Loucy (cell line): ENCODE measurements at regions not wholly inside any gene's neighbourhood (a gene's known extent, or its start where the extent isn't known, plus 50 kb on each side); places are given as distances from the start of the nearest gene placed in this dataset.

Experiments used
- H2AFZ ChIP-seq: fragments of 200-600 bp; sonication (generic); 2 replicates; pipeline ENCODE4 v1.6.0; 2016; ENCODE audit warnings: antibody characterized with exemption, mild to moderate bottlenecking, low read length, moderate library complexity
- H3F3A ChIP-seq: fragments of 200-600 bp; 2 replicates; pipeline ENCODE4 v1.6.0; 2016; ENCODE audit warnings: antibody characterized with exemption, low read depth, mild to moderate bottlenecking
- H3K27me3 ChIP-seq: fragments of 200-600 bp; sonication (generic); 2 replicates; pipeline ENCODE4 v1.6.1; 2014; ENCODE audit warnings: low read length, mild to moderate bottlenecking; ENCODE audit not compliant: insufficient read depth, poor library complexity, severe bottlenecking
- H3K36me3 ChIP-seq: fragments of 200-600 bp; sonication (generic); 2 replicates; pipeline ENCODE4 v1.6.1; 2016; ENCODE audit warnings: low read length; ENCODE audit not compliant: insufficient read depth
- H3K4me1 ChIP-seq: fragments of 200-600 bp; sonication (generic); 2 replicates; pipeline ENCODE4 v1.5.1; 2014; ENCODE audit warnings: low read length, mild to moderate bottlenecking; ENCODE audit not compliant: insufficient read depth, poor library complexity, severe bottlenecking
- H3K4me2 ChIP-seq: fragments of 200-600 bp; sonication (generic); 2 replicates; pipeline ENCODE4 v1.6.0; 2014; ENCODE audit warnings: antibody characterized with exemption, low read length, low read depth, mild to moderate bottlenecking; ENCODE audit not compliant: poor library complexity, severe bottlenecking
- H3K4me3 ChIP-seq: fragments of 200-600 bp; sonication (generic); 2 replicates; pipeline ENCODE4 v1.5.1; 2014; ENCODE audit warnings: low read length, mild to moderate bottlenecking, mixed read lengths; ENCODE audit not compliant: poor library complexity, severe bottlenecking
- H3K79me2 ChIP-seq: fragments of 200-600 bp; sonication (generic); 2 replicates; pipeline ENCODE4 v1.6.1; 2014; ENCODE audit warnings: low read length; ENCODE audit not compliant: insufficient read depth
- H3K9ac ChIP-seq: fragments of 200-600 bp; sonication (generic); 2 replicates; pipeline ENCODE4 v1.6.0; 2014; ENCODE audit warnings: mild to moderate bottlenecking, low read depth, low read length, moderate library complexity; ENCODE audit not compliant: poor library complexity, severe bottlenecking
- H3K9me2 ChIP-seq: fragments of 200-600 bp; sonication (generic); replicated peaks from 2 replicates; pipeline ENCODE4 v1.6.1; 2016; ENCODE audit warnings: low read depth, low read length, mixed read lengths
- H3K9me3 ChIP-seq: fragments of 200-600 bp; sonication (generic); 2 replicates; pipeline ENCODE4 v1.6.1; 2014; ENCODE audit warnings: mild to moderate bottlenecking, antibody characterized with exemption, low read length, low read depth; ENCODE audit not compliant: insufficient read depth
- H4K20me1 ChIP-seq: fragments of 200-600 bp; sonication (generic); 2 replicates; pipeline ENCODE4 v1.6.0; 2014; ENCODE audit warnings: antibody characterized with exemption, low read length, mild to moderate bottlenecking; ENCODE audit not compliant: insufficient read depth, poor library complexity, severe bottlenecking
- CTCF ChIP-seq: fragments of 200-600 bp; sonication (generic); conservative IDR thresholded peaks from 2 replicates; pipeline ENCODE4 v1.5.1; 2014; ENCODE audit warnings: mild to moderate bottlenecking, antibody characterized with exemption, low read length
- EZH2phosphoT487 ChIP-seq: fragments of 200-600 bp; IDR thresholded peaks from 2 replicates; pipeline ENCODE4 v1.6.1; 2018; ENCODE audit warnings: antibody characterized with exemption, mild to moderate bottlenecking, moderate library complexity, borderline replicate concordance

GRCh38 chr3:145798007-145798406 is 363.0 kb downstream of the PLOD2 start:
- no peaks in the 10 kb centered on the region for H3K27me3 ChIP-seq
- no peaks in the 10 kb centered on the region for H3K9me3 ChIP-seq
- H3K9me2 ChIP-seq = no peaks in the 10 kb centered on the region
- TF ChIP-seq CTCF = no peak
- no peak for TF ChIP-seq EZH2phosphoT487
- no peak overlapping the region for H2AFZ ChIP-seq
- no peaks in the 10 kb centered on the region for H3F3A ChIP-seq
- no peaks in the 10 kb centered on the region for H3K79me2 ChIP-seq
- H3K9ac ChIP-seq = no peak overlapping the region
- no peak overlapping the region for H3K4me2 ChIP-seq
- H3K36me3 ChIP-seq = no peaks in the 10 kb centered on the region
- no peaks in the 10 kb centered on the region for H3K4me1 ChIP-seq
- H4K20me1 ChIP-seq = no peaks in the 10 kb centered on the region
- no peak overlapping the region for H3K4me3 ChIP-seq

DNA sequence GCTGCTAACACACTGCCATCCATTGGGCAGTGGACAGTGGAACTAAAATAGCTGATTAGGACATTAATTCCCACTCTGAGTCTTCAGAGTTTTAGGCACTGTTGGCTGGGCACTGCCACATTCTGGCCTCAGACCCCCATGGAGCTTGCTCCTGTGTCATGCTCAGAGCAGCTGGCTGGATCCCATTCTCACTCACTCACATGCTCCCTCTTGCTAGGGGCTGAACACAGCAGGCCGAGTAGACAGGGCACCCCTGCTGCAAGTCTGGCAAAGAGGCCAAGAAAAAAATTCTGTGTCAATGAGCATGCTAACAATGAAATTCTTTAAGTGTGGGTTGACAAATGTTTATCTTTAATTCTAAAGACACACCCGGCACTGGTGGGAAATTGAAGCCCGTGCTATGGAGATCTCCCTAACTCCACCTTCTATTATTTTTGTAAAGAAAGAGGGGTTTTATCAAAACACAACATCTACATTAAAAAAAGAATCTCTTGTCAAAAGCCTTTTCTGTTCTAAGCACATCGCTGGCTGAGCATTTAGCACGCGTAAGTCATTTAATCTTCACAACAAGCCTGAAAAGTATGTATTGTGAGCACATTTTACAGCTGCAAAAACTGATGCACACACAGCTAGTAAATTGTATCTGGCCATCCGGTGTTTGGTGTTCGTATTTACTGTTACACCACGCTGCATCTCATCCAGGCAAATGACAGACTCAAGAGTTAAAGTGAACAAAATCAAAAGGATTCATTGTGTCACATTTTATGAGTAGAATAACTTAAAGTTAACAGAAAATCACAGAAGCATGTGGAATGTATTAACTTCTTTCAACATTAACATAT is 362.1 kb downstream of the PLOD2 start:
- H2AFZ ChIP-seq = no peak overlapping the region
- no peak overlapping the region for H3K4me3 ChIP-seq
- no peaks in the 10 kb centered on the region for H3K9me3 ChIP-seq
- no peak overlapping the region for H3K4me2 ChIP-seq
- H3K9me2 ChIP-seq = no peaks in the 10 kb centered on the region
- H3F3A ChIP-seq = no peaks in the 10 kb centered on the region
- no peaks in the 10 kb centered on the region for H3K79me2 ChIP-seq
- no peaks in the 10 kb centered on the region for H3K27me3 ChIP-seq
- no peaks in the 10 kb centered on the region for H3K4me1 ChIP-seq
- no peak for TF ChIP-seq EZH2phosphoT487
- TF ChIP-seq CTCF = no peak
- H3K9ac ChIP-seq = no peak overlapping the region
- no peaks in the 10 kb centered on the region for H4K20me1 ChIP-seq
- H3K36me3 ChIP-seq = no peaks in the 10 kb centered on the region

DNA sequence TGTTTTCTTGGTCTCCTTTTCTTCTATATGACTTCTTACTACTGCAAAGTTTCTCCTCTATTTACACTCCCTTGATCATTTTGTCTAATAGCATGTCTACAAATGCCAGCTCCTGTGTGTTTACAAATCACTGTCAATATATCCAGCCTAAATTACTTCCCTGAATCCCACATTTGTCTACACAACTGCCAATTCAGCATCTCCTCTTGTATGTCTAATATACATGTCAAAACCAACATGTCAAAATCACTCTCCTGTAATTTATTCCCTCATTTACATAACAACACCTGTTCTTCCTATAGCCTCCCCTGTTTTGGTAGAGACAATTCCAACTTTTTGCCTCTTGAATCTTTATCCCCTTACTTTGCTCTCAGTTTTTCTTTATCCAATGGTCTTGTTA is 359.3 kb downstream of the PLOD2 start:
- Histone ChIP-seq H3K9me3 (no peaks in the 10 kb centered on the region), H3K27me3 (no peaks in the 10 kb centered on the region), H4K20me1 (no peaks in the 10 kb centered on the region), H2AFZ (no peak overlapping the region), H3K4me1 (no peaks in the 10 kb centered on the region), H3F3A (no peaks in the 10 kb centered on the region), H3K79me2 (no peaks in the 10 kb centered on the region), H3K9me2 (no peaks in the 10 kb centered on the region), H3K4me3 (no peak overlapping the region), H3K4me2 (no peak overlapping the region), H3K9ac (no peak overlapping the region), H3K36me3 (no peaks in the 10 kb centered on the region)
- no peak for TF ChIP-seq CTCF
- TF ChIP-seq EZH2phosphoT487 = no peak
